HG03457 (cell line): ENCODE measurements at regions not wholly inside any gene's neighbourhood (a gene's known extent, or its start where the extent isn't known, plus 50 kb on each side); places are given as distances from the start of the nearest gene placed in this dataset.
"Not testable (repeated sequence)": the region's sequence is repeated elsewhere in the genome, so short reads cannot be mapped to it uniquely, and the experiment has no call there.

Experiments used
- ATAC-seq: cut with Tn5 transposase; IDR thresholded peaks from one replicate; pipeline ENCODE4 v1.9.1; 2021; ENCODE audit warnings: moderate number of reproducible peaks; ENCODE audit not compliant: unreplicated experiment

GRCh38 chr4:137960371-137961050, 281.6 kb downstream of the SLC7A11 start:
- no peak for ATAC-seq

- ATAC-seq, result no peak
Measured at GRCh38 chr4:137957806-137958205, 284.3 kb downstream of the SLC7A11 start.

GRCh38 chr4:137956256-137956655, 285.9 kb downstream of the SLC7A11 start:
- no peak for ATAC-seq

GRCh38 chr4:137955595-137955994, 286.6 kb downstream of the SLC7A11 start:
- ATAC-seq, result no peak

- ATAC-seq, result no peak
Measured at GRCh38 chr4:137952116-137952515, 290.0 kb downstream of the SLC7A11 start.

DNA sequence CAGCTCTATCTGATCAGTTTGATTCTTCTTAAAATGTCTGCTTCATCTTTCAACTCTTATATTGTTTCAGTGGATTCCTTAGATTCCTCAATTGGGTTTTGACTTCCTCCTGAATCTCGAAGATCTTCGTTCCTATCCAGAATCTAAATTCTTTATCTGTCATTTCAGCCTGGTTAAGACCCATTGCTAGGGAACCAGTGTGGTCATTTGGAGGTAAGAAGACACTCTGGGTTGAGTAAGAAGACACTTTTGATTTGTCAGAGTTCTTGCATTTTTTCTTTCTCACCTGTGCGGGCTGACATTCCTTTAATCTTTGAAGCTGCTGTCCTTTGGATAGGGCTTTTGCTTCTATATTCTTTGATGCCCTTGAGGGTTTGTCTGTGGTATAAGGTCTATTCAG, 291.9 kb downstream of the SLC7A11 start:
- no peak for ATAC-seq

DNA sequence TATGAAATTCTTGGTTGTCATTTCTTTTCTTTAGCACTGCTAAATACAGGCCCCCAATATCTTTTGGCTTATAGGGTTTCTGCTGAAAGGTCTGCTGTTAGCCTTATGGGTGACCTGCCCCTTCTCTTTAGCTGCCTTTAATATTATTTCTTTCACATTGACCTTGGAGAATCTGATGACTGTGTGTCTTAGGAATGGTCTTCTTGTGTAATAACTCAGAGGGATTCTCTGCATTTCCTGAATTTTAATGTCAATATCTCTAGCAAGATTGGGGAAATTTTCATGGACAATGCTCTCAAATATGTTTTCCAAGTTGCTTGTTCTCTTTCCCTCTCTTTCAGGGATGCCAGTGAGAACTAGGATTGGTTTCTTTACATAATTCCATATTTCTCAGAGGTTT, 292.4 kb downstream of the SLC7A11 start:
- no peak for ATAC-seq

DNA sequence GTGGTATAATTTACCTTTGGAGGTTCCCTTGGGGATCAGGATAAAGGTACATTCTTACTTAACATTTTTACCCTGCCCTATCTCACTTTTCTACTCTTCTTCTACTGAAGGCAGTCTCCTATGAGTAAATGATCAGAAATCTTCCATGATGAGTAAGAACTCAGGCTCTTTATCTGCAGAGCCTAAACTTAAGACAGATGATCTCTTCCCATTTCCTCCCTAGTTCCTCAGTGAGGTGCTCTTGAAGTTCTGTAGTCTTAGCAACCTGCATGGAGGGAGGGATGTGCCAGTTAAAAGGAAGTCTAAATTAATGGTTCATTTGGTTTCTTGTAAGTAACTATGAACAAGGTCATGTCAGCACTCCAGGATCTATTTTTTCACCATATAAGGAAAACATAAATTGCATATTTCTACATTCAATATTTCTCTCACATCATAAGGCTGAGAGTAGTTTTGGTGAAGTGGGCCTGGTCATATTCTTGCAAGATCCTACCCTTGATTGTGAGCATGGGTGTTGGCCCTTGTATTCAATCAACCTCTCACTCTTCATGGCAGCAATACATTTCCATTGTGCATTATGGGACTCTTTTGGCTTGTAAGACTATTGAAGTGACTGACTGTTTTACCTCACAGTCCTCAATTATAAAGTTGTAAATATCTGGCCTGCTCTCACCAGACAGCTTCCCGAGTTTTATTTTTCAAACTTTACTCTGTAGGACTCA, 295.5 kb downstream of the SLC7A11 start:
- ATAC-seq, result no peak

- not testable (repeated sequence) for ATAC-seq
Measured at GRCh38 chr4:137942815-137943214, 299.3 kb downstream of the SLC7A11 start.

- not testable (repeated sequence) for ATAC-seq
Measured at GRCh38 chr4:137942015-137942515, 300.1 kb downstream of the SLC7A11 start.

GRCh38 chr4:137934911-137935310, 307.2 kb downstream of the SLC7A11 start:
- ATAC-seq, result no peak

DNA sequence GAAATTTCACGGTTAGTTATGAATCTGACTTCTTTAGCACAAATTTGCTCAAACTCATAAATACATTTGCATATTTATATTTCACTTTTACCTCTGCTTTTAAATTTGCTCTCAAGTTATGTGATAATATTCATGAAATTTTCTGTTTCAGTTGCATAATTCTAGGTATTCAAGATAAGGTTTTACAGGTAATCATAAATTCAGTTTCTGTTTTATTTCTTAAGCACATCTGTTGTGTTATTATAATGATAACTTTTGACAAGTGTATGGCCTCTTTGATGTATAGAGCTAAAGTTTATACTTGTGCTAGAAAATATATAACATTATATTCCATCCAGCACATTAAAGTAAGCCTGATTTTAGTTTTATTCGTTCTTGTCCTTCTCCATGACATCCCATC, 308.1 kb downstream of the SLC7A11 start:
- ATAC-seq, result no peak

DNA sequence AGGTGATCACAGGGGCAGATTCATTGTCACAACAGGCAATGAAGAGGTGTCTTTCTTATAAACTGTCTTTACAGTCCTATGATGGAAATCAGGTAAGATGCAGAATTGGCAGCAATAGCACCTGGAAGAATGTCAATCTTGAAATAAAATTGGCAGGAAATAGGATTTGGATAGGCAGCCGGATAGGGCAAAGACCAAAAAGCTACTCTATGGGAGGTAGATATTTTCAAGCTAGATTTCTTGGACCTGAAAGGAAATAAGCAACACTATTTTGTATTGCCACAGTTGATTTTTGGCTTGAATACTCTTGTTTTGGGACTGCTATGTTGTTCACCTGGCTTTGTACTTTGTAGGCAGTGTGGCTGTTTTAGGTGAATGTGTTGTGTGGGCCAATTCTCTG, 314.2 kb downstream of the SLC7A11 start:
- ATAC-seq, result no peak

DNA sequence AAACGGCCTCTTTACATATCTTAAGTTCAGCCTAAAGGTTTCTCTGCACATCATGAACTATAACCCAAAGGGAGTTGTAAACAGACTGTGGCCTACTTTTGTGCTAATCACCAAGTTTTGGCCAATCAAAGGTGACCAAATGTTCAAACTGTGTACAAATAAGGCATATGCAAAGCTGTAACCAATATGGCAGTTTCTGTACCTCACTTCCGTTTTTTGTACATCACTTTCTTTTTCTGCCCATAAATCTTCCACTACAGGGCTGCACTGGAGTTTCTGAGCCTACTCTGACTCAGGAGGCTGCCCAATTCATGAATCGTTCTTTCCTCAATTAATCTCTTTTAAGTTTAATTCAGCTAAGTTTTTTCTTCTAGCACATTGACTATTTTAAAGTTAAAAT, 318.7 kb downstream of the SLC7A11 start:
- no peak for ATAC-seq

DNA sequence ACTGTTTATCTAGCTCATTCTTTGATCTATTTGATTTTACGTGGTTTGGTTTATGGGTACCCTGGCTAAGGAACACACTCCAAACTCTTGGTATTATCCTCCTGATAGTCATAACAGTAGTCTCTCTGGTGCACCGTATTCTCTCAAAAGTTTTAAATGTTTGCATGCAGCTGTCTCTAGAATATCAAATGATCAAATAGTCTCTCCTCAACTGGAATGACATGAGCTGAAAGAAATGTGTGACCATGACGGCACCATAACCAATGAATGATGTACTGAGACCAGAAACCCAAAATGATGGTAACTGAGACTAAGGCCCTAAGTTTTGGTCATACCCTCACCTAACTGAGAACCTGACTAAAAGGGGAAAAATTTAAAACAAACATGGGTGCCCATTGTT, 319.4 kb downstream of the SLC7A11 start:
- ATAC-seq, result no peak

GRCh38 chr4:137909529-137910309, 332.4 kb downstream of the SLC7A11 start:
- no peak for ATAC-seq

GRCh38 chr4:137905930-137906329, 336.2 kb downstream of the SLC7A11 start:
- ATAC-seq, result no peak

DNA sequence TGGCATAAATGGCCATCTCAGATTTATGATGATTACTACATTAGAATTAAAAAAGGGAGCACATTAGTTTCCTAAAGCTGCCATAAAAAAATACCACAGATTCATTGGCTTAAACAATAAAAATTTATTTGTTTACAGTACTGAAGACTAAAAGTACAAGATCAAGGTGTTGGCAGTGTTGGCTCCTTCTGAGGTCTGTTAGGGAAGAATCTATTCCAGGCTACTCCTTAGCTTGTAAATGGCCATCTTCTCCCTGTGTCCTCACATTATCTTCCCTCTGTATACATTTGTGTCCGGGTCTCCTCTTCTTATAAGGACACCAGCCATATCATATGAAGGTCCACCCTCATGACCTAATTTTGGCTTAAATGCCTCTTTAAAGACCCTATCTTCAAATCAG, 341.0 kb downstream of the SLC7A11 start:
- ATAC-seq, result no peak

- no peak for ATAC-seq
Measured at GRCh38 chr4:137896221-137896737, 345.9 kb downstream of the SLC7A11 start.

GRCh38 chr4:137895515-137895914, 346.6 kb downstream of the SLC7A11 start:
- not testable (repeated sequence) for ATAC-seq

DNA sequence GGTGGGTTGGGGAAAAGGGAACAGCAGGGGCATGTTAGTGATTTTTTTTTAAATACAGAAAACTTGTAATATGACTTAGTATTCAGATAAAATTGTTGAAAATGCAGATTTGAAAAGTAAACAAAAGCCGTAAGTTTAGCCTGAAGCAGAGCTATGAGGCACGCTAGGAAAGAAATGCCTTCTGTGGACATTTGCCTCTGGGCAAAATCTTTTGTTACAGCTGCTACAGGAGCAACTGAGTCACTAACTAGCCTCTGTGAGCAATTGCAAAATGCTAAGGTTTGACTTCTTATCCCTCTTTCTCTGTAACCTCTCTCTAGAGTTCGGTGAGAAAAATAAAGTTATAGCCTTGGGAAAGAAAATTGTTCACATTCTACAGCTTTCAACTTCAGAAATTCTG, 350.0 kb downstream of the SLC7A11 start:
- no peak for ATAC-seq
